Activated T-cell treated with anti-CD3 and anti-CD28 coated beads for 4 hours (primary cell): ENCODE measurements at regions not wholly inside any gene's neighbourhood (a gene's known extent, or its start where the extent isn't known, plus 50 kb on each side); places are given as distances from the start of the nearest gene placed in this dataset.
"Not testable (repeated sequence)": the region's sequence is repeated elsewhere in the genome, so short reads cannot be mapped to it uniquely, and the experiment has no call there.

Source experiments
- DNase-seq: peaks from one replicate; pipeline ENCODE4 v3.0.0-alpha.2; 2020

DNA sequence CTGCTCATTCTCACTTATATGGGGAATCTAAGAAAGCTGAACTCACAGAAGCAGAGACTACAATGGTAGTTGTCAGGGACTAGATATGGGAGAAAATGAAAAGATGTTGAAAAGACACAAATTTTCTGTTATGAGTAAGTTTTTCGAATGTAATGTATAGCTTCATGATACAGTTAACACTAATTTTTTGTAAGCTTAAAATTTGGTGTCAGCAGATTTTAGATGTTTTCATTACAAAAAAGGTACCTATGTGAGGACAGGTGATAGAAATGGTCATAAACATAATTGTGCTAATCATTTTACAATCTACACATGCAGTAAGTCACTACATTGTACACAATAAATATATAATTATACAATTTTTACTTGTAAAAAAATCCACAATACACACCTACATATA is 286.6 kb downstream of the ZNF33B start:
- DNase-seq, result no peak

DNA sequence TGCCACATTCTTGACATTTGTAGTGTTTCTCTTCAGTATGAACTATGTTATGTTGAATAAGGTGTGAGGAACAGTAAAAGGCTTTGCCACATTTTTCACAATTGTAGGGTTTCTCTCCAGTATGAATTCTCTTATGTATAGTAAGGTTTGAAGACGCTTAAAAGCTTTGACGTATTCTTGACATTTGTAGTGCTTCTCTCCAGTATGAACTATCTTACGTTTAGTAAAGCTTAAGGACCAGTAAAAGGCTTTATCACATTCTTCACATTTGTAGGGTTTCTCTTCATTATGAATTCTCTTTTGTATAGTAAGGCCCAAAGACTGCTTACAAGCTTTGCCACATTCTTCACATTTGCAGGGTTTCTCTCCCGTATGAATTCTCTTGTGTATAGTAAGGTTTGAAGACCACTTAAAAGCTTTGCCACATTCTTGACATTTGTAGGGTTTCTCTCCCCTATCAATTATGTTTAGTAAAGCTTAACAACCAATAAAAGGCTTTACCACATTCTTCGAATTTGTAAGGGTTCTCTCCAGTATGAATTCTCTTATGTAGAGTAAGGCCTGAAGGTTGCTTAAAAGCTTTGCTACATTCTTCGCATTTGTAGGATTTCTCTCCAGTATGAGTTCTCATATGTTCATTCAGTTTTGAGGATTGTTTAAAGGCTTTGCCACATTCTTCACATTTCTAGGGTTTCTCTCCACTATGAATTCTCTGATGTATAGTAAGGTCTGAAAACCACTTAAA is 301.6 kb downstream of the ZNF33B start:
- not testable (repeated sequence) for DNase-seq

DNA sequence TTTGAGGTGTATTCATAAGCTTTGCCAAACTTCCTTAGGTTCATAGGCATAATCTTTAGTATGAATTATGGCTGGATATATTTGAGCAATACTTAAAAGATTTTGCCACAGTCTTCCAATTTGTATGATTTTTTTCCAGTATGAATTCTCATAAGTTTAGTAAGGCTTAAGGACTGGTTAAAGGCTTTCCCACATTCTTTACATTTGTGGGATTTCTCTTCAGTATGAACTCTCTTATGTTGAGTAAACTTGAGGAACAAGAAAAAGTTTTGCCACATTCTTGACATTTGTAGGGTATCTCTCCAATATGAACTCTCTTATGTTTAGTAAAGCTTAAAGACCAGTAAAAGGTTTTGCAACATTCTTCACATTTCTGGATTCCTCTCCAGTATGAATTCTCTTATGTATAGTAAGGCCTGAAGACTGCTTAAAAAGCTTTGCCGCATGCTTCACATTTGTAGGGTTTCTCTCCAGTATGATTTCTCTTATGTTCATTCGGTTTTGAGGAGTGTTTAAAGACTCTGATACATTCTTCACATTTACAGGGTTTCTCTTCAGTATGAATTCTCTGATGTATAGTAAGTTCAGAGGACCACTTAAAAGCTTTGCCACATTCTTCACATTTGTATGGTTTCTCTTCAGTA is 302.6 kb downstream of the ZNF33B start:
- DNase-seq, result not testable (repeated sequence)

DNA sequence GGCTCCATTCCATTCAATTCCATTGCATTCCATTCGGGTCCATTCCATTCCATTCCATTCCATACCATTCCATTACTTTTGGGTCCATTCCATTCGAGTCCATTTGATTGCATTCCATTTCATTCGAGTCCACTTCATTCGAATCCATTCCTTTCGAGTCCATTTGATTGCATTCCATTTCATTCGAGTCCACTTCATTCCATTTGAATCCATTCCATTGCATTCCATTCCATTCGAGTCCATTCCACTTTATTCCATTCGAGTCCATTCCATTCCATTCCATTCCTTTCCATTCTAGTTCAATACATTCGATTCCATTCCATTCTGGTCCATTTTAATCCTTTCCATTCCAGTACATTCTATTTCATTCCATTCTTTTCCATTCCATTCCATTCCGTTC is 334.0 kb downstream of the ZNF33B start:
- DNase-seq, result no peak

DNA sequence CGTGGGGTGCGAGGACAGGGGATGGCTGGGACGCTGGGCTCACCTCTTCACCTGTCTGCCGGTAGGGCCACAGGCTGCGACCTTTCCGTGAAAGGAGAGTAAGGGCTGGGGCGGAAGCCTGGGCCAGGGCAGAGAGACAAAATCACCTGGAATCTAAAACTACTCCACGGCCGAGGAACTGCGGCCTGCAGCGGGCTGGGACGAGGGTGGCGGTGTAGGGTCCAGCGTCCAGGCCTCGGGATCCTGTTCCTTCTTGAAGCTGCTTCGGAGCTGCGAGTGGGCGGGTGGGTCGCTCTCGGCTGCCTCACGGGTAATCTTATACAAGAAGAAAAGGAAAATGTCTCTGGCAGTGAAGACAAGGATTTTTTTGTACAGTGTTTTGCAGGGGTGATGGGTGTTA is 356.5 kb downstream of the ZNF33B start:
- DNase-seq, result not testable (repeated sequence)

DNA sequence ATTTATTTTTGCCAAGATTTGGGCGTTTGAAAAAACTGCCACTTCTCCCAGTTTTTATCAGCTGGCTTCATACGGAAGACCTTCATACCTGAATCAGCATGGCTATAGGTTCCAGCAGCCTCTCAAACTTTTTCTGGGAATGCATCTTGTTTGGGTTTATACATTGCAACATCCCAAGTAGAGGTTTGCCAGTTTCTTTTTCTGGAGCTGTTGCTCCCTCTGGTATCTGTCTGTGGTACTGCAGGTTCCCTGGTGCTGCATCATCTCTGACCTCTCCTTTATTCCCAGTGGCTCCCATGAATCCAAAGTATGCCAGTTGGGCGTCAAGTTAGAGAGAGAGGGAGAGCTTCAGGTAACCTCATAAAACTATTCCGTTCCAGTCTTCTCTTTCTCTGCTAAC is 368.6 kb downstream of the ZNF33B start:
- DNase-seq, result not testable (repeated sequence)

DNA sequence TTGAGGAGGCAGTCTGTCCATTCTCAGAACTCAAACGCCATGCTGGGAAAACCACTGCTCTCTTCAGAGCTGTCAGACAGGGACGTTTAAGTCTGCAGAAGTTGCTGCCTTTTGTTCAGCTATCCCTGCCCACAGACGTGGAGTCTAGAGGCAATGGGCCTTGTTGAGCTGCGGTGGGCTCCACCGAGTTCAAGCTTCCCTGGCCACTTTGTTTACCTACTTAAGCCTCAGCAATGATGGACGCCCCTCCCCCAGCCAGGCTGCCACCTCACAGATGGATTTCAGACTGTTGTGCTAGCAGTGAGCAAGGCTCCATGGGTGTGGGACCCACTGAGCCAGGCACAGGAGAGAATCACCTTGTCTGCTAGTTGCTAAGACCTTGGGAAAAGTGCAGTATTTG is 375.1 kb downstream of the ZNF33B start:
- DNase-seq, result not testable (repeated sequence)

DNA sequence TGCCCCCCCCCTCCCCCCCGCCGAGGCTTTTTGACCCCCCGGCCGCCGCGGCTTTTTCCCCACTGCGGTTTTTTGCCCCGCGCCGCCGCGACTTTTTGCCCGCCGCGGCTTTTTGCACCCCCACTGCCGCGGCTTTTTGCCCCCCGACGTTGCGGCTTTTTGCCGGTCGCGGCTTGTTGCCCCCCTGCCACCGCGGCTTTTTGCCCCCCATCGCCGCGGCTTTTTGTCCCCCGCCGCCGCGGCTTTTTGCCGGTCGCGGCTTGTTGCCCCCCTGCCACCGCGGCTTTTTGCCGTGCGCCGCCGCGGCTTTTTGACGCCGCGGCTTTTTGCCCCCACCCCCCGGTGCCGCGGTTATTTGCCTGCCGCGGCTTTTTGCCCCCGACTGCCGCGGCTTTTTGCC is 395.4 kb downstream of the ZNF33B start:
- DNase-seq, result not testable (repeated sequence)

DNA sequence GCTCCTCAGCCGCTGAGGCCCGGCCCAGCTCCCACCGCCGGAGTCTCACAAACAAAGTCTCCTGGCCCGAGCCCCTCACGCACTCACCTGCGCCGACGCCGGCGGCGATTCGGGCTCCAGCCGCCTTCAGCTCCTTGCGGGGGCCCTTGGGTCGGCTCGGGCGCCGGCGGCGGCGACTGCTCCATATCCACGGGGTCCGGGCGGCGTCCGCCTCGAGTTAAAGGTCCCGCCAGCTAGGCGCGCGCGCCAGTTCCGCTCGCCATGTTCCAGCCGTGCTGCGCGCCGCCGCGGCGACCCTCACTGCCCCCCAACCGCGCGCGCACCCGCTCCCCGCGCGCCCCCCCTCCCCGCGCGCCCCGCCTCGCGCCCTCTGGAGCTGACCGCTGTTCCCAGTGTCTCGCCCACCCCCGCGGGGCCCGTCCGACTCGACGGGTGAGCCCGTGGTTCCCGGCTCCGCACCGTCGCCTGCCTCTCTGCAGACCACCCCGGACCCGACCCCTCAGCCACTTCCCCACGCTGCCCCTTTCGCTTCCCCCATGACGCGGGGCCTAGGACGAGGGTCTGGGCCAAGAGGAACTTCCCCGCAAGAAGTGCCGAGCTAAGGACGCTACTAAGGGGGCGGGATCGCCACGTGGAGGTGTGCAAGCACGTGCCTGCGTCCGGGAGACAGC is 396.1 kb downstream of the ZNF33B start:
- DNase-seq, result no peak

DNA sequence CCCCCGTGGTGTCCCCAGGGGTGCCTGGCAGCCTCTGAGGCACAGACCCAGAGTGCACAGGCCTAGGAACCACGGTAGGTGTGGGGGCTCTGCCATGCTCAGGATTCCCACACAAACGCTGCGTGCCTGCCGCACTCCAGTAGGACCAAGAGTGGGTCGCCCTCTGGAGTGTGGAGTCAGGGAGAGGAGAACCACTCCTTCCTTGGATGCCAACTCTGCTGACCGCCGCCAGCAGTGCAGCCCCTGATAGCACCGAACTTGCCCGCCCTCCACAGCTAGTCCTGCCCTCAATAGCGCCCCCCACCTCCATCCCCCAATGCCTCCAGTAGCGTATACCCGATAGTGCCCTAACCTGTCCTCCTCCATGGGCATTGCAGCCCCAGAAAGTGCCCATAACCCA is 402.0 kb downstream of the ZNF33B start:
- not testable (repeated sequence) for DNase-seq

DNA sequence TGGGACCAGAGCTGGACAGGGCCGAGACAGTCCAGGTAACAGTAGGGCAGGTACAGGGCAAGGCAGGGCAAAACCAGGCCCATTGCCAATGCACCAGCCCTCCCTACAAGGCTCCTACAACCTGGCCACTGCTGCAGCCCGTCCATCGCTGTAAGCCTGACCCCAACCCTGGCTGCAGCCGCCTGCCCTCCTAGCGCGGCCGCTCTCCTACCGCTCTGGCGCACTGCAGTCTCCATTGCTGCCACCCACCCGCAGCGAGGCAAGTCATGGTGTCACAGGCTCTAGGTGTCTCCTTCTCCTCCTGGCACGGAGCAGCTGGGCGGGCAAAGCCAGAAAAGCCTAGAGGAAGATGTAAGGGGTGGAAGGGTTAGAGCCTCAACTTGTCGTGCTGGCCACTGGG is 402.6 kb downstream of the ZNF33B start:
- not testable (repeated sequence) for DNase-seq

DNA sequence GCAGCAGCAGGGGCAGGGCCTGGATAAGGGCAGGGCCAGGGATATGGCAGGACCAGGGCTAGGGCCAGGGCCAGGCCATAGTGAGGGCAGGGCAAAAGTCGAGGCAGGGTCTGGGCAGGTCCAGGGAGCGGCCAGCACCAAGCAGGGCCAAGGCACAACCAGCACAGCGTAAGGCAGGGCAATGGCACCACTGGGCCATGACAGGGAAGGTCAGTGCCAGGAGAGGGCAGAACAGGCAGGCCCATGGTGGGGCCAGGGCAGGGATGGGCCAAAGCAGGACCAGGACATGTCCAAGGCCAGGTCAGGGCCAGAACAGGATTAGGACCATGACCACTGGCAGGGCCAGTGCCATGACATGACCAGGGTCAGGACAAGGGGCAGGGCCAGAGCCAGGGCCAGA is 403.1 kb downstream of the ZNF33B start:
- DNase-seq, result not testable (repeated sequence)

DNA sequence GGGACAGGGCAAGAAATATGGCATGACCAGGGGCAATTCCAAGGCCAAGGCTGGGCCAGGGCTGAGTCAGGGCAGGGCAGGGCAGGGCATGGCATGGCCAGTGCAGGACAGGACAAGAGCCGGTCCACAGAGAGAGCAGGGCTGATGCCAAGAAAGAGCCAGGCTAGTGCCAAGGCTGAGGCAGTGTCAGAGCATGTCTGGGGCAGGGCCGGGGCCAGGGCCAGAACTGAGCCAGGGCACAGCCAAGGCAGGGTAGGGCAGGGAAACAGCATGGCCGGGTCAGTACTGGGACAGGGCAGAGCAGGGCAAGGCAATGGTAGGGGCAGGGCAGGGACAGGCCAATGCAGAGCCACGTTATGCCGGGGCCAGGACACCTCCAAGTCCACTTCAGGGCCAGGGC is 403.9 kb downstream of the ZNF33B start:
- DNase-seq, result not testable (repeated sequence)

DNA sequence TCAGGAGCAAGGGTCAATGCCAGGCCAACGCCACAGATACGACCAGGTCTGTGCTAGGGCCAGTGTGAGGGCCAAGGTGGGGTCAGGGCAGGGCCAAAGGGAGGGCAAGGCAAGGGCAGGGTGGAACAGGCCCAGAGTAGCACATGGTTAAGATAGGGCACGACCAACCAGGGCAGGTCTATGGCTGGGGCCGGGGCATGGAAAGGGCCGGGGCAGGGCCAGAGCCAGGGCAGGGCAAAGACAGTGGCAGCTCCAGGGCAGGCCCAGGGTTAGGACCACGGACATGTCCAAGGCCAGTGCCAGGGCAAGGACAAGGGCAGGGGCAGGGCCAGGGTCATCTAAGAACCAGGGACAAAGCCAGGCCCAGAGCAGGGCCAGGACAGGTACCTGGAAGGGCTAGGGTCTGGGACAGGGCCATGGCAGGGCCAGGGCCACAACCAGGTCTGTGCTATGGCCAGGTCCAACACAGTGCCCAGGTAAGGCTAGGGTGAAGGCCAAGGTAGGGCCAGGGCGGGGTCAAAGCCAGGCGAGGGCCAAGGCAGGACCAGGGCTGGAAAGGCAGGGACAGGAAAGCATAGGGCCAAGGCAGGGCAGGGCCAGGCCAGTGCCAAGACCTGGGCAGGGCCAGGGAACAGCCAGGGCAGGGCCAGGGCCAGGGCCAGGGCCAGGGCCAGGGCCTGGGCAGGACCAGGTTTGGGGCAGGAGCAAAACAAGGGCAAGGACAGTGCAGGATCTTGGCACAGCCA is 404.7 kb downstream of the ZNF33B start:
- not testable (repeated sequence) for DNase-seq

DNA sequence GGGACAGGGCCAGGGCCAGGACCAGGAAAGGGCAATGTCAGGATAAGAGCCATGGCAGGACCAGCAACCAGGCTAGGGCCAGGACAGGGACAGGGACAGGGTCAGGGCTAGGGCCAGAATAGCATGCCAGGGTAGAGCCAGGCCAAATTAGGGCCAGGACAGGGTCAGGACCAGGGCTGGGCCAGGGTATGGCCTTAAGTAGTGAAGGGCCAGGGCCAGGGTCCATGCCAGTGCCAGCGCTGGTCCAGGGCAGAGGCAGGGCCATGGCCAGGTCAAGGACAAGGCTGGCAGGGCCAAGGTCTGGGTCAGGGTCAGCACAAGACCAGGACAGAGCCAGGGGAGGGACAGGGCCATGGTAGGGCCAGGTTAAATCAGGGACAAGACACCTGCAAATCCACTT is 405.4 kb downstream of the ZNF33B start:
- not testable (repeated sequence) for DNase-seq

DNA sequence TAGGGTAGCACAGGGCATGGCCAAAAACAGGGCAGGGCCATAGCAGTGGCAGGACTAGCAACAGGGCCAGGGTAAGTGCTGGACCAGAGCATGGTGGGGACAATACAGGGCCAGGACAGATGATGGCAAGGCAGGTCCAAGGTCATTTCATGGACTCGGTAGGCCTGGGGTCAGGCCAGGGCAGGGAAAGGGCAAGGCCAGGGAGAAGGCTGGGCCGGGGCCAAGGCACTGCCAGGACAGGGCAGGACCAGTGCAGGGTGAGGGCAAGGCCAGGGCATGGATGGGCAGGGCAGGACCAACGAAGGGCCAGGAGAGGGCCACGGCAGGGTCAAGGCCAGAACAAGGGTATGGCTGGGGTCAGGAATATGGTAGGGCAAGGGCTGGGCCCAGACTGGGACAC is 407.6 kb downstream of the ZNF33B start:
- not testable (repeated sequence) for DNase-seq

DNA sequence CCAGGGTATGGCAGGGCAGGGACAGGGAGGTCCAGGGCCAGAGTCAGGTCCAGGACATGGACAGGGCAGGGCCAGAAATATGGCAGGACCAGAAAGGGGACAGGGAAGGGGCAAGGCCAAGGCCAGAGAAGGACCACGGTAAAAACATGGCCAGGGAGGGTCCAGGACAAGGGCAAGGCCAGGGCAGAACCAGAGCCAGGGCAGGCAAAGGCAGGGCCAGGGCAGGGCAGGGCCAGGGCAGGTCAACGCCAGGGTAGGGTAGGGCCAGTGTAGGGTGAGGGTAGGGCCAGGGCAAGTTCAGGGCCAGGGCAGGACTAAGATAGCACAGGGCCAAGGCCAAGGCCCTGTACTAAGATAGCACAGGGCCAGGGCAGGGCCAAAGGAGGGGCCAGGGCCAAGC is 408.3 kb downstream of the ZNF33B start:
- not testable (repeated sequence) for DNase-seq

DNA sequence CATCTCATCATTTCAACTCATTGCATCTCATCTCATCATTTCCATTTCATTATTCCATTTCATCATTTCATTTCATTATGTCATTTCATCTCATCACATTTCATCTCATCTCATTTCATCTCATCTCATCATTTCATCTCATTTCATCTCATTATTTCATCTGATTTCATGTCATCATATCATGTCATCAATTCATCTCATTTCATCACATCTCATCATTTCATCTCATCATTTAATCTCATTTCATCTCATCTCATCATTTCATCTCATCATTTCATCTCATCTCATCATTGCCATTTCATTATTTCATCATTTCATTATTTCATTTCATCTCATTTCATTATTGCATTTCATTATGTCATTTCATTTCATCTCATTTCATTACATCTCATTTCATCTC is 410.5 kb downstream of the ZNF33B start:
- not testable (repeated sequence) for DNase-seq

DNA sequence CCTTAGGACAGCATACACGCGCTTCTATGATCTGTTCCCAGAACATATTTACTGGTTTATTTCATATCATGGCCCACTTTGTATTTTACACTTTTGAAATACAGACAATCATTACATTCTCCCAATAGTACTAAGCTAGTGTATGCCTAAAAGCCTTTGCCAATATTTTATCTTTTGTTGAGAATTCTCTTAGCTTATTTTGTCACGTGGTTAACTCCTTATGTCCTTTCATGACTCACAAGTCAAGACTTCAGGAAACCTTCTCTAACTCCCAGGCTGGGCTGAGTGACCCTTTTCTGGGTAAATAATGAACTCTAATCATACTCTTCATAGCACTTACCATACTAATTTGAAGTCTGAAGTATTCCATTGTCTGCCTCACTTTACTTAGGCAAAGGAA is 444.8 kb downstream of the ZNF33B start:
- not testable (repeated sequence) for DNase-seq

DNA sequence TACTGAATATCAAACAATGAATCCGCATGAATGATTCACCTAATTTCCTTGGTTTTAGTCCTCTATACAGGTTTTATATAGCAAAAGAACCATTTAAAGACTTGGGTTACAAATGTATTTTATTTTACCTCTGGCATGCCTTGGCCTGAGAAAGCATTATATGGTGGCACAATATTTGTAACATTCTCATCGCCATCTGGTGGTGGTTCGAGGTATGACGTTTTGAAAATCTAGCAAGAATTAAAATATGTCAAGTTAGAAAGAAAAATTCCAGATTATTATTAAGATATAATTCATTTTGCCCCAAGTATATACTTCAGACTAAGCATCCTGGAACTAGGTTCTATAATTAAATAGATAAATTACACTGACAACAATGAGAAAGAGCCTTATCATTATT is 445.9 kb downstream of the ZNF33B start:
- peak; percentile 21 for DNase-seq

DNA sequence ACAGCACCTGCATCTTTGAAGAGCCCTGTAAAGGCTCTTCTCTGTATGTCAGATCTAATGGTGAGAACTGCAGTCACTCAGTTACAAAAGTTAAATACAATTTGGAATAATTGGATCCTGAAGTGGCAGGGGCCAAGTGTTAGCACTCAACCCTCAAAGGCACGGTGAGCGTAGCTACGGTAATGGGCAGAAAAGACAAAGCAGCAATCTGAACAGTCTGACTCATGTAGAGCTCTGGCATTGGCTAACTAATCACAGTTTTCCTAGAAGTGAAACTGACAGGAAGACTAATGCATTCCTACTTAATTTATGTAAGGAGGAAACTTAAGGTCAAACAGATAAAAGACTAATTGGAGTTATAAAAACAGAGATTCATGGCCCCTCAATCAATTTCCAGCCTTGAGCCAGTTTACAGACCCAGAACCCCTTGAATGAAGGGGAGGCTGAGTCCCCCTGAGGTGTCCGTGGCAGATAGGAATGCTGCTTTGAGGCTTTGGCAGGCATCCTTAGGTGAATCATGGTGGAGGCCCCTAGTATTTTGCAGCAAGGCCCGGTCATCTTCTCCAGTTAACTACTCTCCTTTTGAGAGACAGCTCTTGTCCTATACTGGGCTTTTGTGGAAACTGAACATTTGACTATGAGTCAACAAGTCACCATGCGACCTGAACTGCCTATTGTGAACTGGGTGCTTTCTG is 450.7 kb downstream of the ZNF33B start:
- DNase-seq, result not testable (repeated sequence)
